Pancreas (tissue), 10 donors: ENCODE measurements at regions not wholly inside any gene's neighbourhood (a gene's known extent, or its start where the extent isn't known, plus 50 kb on each side); places are given as distances from the start of the nearest gene placed in this dataset.

Source experiments
- ATAC-seq, 4 donors: fragments of 200-7000 bp; cut with Tn5 transposase; one replicate each; pipeline versions ENCODE4 v1.8.0 to v1.9.1; 2020; ENCODE audit warnings: mild to moderate bottlenecking in 4 of 4, moderate library complexity in 4 of 4
- DNase-seq, 6 donors: peaks; one replicate each; pipeline ENCODE4 v3.0.0-alpha.2; 2020
- FAIRE-seq: peaks from 2 replicates; lab custom pipeline; 2012; peaks lifted over from hg19 to GRCh38; lab: Jason Lieb, UNC
- H3K27ac ChIP-seq, 4 donors: fragments of 200-600 bp; sonication (generic); 1 replicate in 3 of 4; 2 replicates in 1 of 4; pipeline versions ENCODE4 v1.5.0 to v1.8.0; 2020
- H3K27me3 ChIP-seq, 4 donors: fragments of 200-600 bp; one replicate each; pipeline ENCODE4 v1.8.0; 2021
- H3K36me3 ChIP-seq, 3 donors: fragments of 200-600 bp; sonication (generic) in 1 of 3; one replicate each; pipeline versions ENCODE4 v1.5.0 to v1.8.0; 2020 to 2021
- H3K4me1 ChIP-seq, 3 donors: fragments of 200-600 bp; one replicate each; pipeline ENCODE4 v1.8.0; 2021
- H3K4me3 ChIP-seq, 4 donors: fragments of 200-600 bp; sonication (generic) in 2 of 4; one replicate each; pipeline versions ENCODE4 v1.5.0 to v1.8.0; 2020 to 2021
- H3K9me3 ChIP-seq, 4 donors: fragments of 200-600 bp; one replicate each; pipeline ENCODE4 v1.8.0; 2021
- CTCF ChIP-seq, 4 donors: fragments of 200-600 bp; sonication (generic) in 3 of 4; IDR thresholded peaks; one replicate each; pipeline versions ENCODE4 v1.5.0 to v1.8.0; 2021; ENCODE audit warnings: antibody characterized with exemption in 4 of 4
- WGBS, 2 donors: extraction: QIAGEN DNeasy Blood & Tissue Kit; methylation state at CpG; one replicate each; pipeline ENCODE4 v1.1.7; 2013; 5-methylcytosine and 5-hydroxymethylcytosine counted together
- intact Hi-C, 3 donors: fragments of 100-400 bp; cut with DNase I; formaldehyde crosslinking; loops; one replicate each; pipeline versions ENCODE4 v1.11.1 to v1.14.2; 2022
- donor health status: healthy with polysubstance abuse.
- donor health status: DM: no; HTN: no; CAD: no; lungs with moderate emphysema.
- donor health status: DM: no; HTN: no; CAD: no.
- donor health status: control.
- donor health status: control.
- donor health status: Bipolar disorder and iron deficiency.
- donor health status: DM: yes; HTN: yes; CAD: no.
- donor health status: DM: no; HTN: no; CAD: no.
- donor health status: DM: no; HTN: no; CAD: no.
- donor health status: DM: yes; HTN: yes; CAD: no.

- WGBS, 2 donors, result 80 to 88% methylated on average over 1 of the region's 1 CpG
- DNase-seq, result peak in 1 of 6 donors; percentile 15
- H3K4me3 ChIP-seq, result no peak overlapping the region
- no peak for TF ChIP-seq CTCF (IDR thresholded peaks at IDR 0.05)
- no peaks in the 10 kb centered on the region for H3K27me3 ChIP-seq
- H3K27ac ChIP-seq, result no peak overlapping the region
- no peaks in the 10 kb centered on the region for H3K36me3 ChIP-seq
- intact Hi-C loops, result no loop called here
- FAIRE-seq, result no peak
- no peaks in the 10 kb centered on the region for H3K9me3 ChIP-seq
- H3K4me1 ChIP-seq, result no peaks in the 10 kb centered on the region
- no peak for ATAC-seq
Observed at GRCh38 chr5:40453689-40454088, 226.0 kb upstream of the PTGER4 start.

DNA sequence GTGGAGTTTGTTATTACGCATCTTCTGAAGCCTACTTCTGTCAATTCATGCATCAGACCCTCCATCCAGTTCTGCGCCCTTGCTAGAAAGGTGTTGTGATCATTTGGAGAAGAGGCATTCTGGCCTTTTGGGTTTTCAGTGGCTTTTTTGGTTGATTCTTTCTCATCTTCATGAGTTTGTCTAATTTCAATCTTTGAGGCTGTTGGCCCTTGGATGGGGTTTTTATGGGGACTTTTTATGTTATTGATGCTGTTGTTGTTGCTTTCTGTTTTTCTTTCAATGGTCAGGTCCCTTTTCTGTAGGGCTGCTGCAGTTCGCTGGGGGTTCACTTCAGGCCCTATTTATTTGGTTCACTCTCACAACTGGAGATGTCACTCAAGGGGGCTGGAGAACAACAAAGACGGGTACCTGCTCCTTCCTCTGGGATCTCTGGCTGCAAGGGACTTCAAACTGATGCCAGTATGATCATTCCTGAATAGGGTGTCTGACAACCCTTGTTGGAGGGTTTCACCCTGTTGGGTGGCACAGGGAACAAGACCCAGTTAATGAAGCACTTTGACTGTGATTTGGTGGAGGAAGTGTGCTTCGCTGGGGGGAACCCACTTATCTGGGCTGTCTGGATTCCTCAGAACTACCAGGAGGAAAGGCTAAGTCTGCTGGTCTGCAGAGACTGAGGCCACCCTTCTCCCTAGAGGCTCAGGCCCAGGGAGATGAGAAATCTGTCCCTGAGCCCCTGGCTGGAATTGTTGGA lies 226.7 kb upstream of the PTGER4 start:
- Histone ChIP-seq H3K4me1 (no peaks in the 10 kb centered on the region), H3K27ac (no peak overlapping the region), H3K4me3 (no peak overlapping the region), H3K9me3 (no peaks in the 10 kb centered on the region), H3K27me3 (no peaks in the 10 kb centered on the region), H3K36me3 (no peaks in the 10 kb centered on the region)
- DNase-seq (no peak), FAIRE-seq (no peak), ATAC-seq (no peak)
- TF ChIP-seq CTCF (IDR thresholded peaks at IDR 0.05), result no peak
- intact Hi-C loops, result no loop called here
- WGBS, 2 donors, result 84 to 86% methylated on average over 5 of the region's 5 CpGs

- H3K4me1 ChIP-seq, result no peaks in the 10 kb centered on the region
- WGBS, 2 donors, result 36 to 41% methylated on average over 1 of the region's 1 CpG
- ATAC-seq (no peak), FAIRE-seq (no peak), DNase-seq (no peak)
- H3K9me3 ChIP-seq, result no peaks in the 10 kb centered on the region
- H3K27me3 ChIP-seq, result no peaks in the 10 kb centered on the region
- H3K27ac ChIP-seq, result no peak overlapping the region
- no peaks in the 10 kb centered on the region for H3K36me3 ChIP-seq
- no peak overlapping the region for H3K4me3 ChIP-seq
- intact Hi-C loops, result no loop called here
- TF ChIP-seq CTCF (IDR thresholded peaks at IDR 0.05), result no peak
Observed at GRCh38 chr5:40447438-40447837, 232.3 kb upstream of the PTGER4 start.

DNA sequence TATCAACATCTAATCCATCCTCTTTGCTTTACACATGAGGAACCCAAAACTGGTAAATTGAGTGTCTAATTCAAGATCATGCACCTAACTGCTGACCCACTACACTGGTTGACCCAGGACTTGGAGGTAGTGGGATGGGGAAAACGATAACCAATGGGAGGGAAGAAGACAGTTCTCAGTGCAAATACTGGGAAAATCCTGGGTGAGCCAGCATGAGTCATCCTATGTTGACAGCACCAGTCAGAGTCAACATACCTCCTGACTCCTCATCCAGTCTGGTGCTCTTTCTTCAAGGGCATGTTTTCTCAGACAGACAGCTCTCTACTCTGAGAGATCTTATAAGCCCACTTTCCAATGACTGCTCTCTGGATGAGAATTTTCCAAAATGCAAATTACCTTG lies 232.8 kb upstream of the PTGER4 start:
- H3K4me3 ChIP-seq, result no peak overlapping the region
- no peaks in the 10 kb centered on the region for H3K9me3 ChIP-seq
- DNase-seq (no peak), FAIRE-seq (no peak), ATAC-seq (peak in 2 of 4 donors; percentile 39 to 52)
- WGBS, 2 donors, result 27 to 41% methylated on average over 1 of the region's 1 CpG
- no peaks in the 10 kb centered on the region for H3K36me3 ChIP-seq
- no peaks in the 10 kb centered on the region for H3K27me3 ChIP-seq
- no peak overlapping the region for H3K27ac ChIP-seq
- no peak for TF ChIP-seq CTCF (IDR thresholded peaks at IDR 0.05)
- intact Hi-C loops, result no loop called here
- no peaks in the 10 kb centered on the region for H3K4me1 ChIP-seq

DNA sequence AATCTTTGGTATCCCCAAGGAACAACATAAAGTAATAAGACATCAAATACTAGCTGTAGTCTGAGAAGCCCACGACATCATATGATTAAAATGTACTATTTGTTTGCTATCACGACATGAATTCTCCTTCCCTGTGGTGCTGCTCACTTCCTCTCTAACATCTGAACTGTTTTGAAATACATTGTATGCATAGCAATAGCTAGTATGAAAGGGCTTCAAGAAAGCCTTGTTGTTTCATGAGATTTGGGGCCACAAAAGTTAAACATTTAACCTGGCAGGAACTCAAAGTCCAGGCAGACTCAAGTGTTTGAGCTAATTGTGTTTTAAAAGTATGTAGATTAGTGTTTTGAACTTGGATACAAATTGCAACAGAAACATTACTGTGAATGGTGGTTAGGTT lies 237.4 kb upstream of the PTGER4 start:
- ATAC-seq, result no peak
- Histone ChIP-seq H3K36me3 (no peaks in the 10 kb centered on the region), H3K27ac (no peak overlapping the region), H3K4me1 (no peaks in the 10 kb centered on the region), H3K9me3 (no peaks in the 10 kb centered on the region), H3K4me3 (no peak overlapping the region), H3K27me3 (no peaks in the 10 kb centered on the region)
- TF ChIP-seq CTCF (IDR thresholded peaks at IDR 0.05), result no peak
- intact Hi-C loops, result no loop called here
- no peak for FAIRE-seq
- DNase-seq, result no peak
- 35 to 36% methylated on average over 2 of the region's 2 CpGs for WGBS, 2 donors
